ENCODE measurements at regions not wholly inside any gene's neighbourhood (a gene's known extent, or its start where the extent isn't known, plus 50 kb on each side); places are given as distances from the start of the nearest gene placed in this dataset.

DNA sequence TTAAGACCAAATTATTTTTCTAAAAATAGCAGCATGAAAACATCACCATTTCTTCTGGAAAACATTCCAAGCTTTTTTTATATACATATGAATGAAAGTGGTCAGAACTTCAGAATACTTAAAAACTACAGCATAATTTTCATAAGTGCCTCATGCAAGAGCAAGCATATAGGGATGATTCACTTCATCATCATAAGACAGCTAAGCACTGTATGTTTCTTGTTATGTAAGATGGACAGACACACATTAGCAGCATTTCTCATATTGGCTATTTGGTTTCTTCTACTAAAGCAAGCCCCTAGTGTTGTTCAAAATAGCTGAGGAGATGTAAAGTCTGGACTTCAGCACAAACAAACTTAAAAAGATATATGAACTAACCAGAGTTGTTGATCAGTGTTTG lies 213.1 kb upstream of the NOCT start:
- CTCF ChIA-PET = interaction anchor here (1.2 kb wide), 1 partner anchor 69 kb away, joined by 4 read pairs; no protein-coding TSS in a partner anchor

DNA sequence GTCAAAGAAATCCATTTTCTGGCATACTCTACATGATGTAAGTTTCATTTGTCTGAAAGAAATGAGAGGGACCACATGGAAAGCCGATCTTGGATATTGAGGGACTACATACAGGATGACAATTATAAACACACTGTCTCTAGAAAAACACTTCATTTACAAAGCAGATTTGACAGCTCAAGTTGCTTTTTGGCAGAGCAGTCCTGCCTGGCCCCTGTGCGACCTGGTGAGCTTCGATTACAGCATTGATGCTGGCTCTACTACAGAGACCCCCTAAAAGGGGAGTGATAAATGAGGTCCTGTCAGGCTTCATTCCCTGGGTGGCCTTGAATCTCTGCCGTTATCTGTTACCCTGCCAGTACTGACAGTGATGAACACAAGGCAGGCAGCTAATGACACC lies 215.2 kb upstream of the NOCT start:
- Histone ChIP-seq H3K27me3 (ENCODE audit: control insufficient read depth, insufficient read depth, low read length) (peaks cover 46% of the 10 kb centered on the region), H3K9me3 (ENCODE audit: control insufficient read depth, insufficient read depth, low read length) (no peaks in the 10 kb centered on the region), H3K27ac (ENCODE audit: low read depth, low read length) (no peak overlapping the region), H3K4me3 (ENCODE audit: low read depth, low read length) (no peak overlapping the region)
- TF ChIP-seq, protein P1, sequence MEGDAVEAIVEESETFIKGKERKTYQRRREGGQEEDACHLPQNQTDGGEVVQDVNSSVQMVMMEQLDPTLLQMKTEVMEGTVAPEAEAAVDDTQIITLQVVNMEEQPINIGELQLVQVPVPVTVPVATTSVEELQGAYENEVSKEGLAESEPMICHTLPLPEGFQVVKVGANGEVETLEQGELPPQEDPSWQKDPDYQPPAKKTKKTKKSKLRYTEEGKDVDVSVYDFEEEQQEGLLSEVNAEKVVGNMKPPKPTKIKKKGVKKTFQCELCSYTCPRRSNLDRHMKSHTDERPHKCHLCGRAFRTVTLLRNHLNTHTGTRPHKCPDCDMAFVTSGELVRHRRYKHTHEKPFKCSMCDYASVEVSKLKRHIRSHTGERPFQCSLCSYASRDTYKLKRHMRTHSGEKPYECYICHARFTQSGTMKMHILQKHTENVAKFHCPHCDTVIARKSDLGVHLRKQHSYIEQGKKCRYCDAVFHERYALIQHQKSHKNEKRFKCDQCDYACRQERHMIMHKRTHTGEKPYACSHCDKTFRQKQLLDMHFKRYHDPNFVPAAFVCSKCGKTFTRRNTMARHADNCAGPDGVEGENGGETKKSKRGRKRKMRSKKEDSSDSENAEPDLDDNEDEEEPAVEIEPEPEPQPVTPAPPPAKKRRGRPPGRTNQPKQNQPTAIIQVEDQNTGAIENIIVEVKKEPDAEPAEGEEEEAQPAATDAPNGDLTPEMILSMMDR (IDR thresholded peaks at IDR 0.05; ENCODE audit: low read depth, low read length) = no peak
- CTCF ChIA-PET = interaction anchor here (1.0 kb wide), 1 partner anchor 71 kb away, joined by 4 read pairs; no protein-coding TSS in a partner anchor
- POLR2A ChIA-PET = no interaction called here
- no peak for DNase-seq (ENCODE audit: low read depth, low spot score)

More for the DNA sequence above, 213.1 kb upstream of the NOCT start:
- no peaks in the 10 kb centered on the region for H3K9me3 ChIP-seq (ENCODE audit: control insufficient read depth, insufficient read depth, low read length)
- H3K4me3 ChIP-seq (ENCODE audit: low read depth, low read length) = no peak overlapping the region
- TF ChIP-seq, protein P1 (IDR thresholded peaks at IDR 0.05; ENCODE audit: low read depth, low read length) = no peak
- no peak overlapping the region for H3K27ac ChIP-seq (ENCODE audit: low read depth, low read length)
- peaks cover 57% of the 10 kb centered on the region for H3K27me3 ChIP-seq (ENCODE audit: control insufficient read depth, insufficient read depth, low read length)
- no peak for DNase-seq (ENCODE audit: low read depth, low spot score)
- POLR2A ChIA-PET = no interaction called here

DNA sequence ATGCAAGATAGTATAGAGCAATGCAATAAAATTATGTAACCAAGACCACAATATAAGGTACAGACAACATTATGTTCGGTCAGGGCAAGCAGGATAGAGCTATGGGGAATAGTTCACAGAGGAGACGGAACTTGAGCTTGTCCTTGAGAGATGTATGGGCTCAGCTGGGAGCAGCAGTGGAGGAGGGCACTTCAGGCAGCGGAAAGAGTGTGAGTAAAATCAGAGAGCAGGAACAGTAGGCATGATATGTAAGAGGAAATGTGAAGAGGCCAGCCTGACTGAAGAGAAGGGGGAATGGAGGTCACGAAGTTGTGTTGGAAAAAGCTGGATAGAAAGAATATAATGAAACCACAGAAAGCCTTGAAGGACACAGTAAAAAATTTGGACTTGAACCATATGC lies 217.2 kb upstream of the NOCT start:
- TF ChIP-seq, protein P1 (IDR thresholded peaks at IDR 0.05; ENCODE audit: low read depth, low read length) = no peak
- H3K27ac ChIP-seq (ENCODE audit: low read depth, low read length) = no peak overlapping the region
- no peak for DNase-seq (ENCODE audit: low read depth, low spot score)
- ChIA-PET POLR2A (no interaction called here), CTCF (no interaction called here)
- no peak overlapping the region for H3K4me3 ChIP-seq (ENCODE audit: low read depth, low read length)
- H3K9me3 ChIP-seq (ENCODE audit: control insufficient read depth, insufficient read depth, low read length) = no peaks in the 10 kb centered on the region
- H3K27me3 ChIP-seq (ENCODE audit: control insufficient read depth, insufficient read depth, low read length) = peaks cover 33% of the 10 kb centered on the region

DNA sequence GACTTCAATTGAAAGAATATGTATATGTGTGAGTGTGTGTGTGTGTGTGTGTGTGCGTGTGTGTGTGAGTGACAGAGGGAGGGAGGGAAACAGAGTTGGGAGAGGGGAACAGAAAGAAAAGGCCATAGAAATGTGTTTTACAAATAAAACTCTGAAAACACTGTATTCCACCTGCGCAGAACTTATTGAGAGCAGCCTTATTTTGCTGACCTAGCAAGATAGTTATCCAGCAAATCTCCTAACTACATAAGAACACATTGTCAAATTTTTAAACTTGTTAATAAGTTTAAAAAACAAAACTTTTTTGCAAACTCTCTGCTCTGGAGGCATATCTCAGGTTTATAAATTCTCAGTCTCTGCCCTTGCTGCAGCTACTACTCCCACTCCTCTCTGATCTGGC lies 217.9 kb upstream of the NOCT start:
- TF ChIP-seq, protein P1 (IDR thresholded peaks at IDR 0.05; ENCODE audit: low read depth, low read length) = no peak
- peaks cover 29% of the 10 kb centered on the region for H3K27me3 ChIP-seq (ENCODE audit: control insufficient read depth, insufficient read depth, low read length)
- CTCF ChIA-PET = no interaction called here
- no peak for DNase-seq (ENCODE audit: low read depth, low spot score)
- H3K27ac ChIP-seq (ENCODE audit: low read depth, low read length) = no peak overlapping the region
- no peaks in the 10 kb centered on the region for H3K9me3 ChIP-seq (ENCODE audit: control insufficient read depth, insufficient read depth, low read length)
- no peak overlapping the region for H3K4me3 ChIP-seq (ENCODE audit: low read depth, low read length)
- POLR2A ChIA-PET = no interaction called here

DNA sequence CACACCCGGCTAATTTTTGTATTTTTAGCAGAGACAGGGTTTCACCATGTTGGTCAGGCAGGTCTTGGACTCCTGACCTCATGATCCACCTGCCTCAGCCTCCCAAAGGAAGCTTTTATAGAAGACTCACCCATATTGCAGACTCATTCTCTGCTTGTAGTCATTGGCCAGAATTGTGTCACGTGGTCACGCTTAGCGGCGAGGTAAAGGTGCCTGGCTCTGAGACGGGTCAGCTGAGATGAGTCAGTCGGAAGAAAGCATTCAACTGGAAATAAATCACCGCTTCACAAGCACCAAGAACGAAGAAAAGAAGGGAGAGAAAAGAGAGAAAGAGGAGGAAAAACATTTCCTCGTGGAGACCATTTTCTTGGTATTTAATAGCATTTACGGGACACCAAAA lies 218.8 kb upstream of the NOCT start:
- Histone ChIP-seq H3K27me3 (ENCODE audit: control insufficient read depth, insufficient read depth, low read length) (peaks cover 24% of the 10 kb centered on the region), H3K9me3 (ENCODE audit: control insufficient read depth, insufficient read depth, low read length) (no peaks in the 10 kb centered on the region), H3K4me3 (ENCODE audit: low read depth, low read length) (no peak overlapping the region), H3K27ac (ENCODE audit: low read depth, low read length) (no peak overlapping the region)
- TF ChIP-seq, protein P1 (IDR thresholded peaks at IDR 0.05; ENCODE audit: low read depth, low read length) = no peak
- CTCF ChIA-PET = no interaction called here
- no peak for DNase-seq (ENCODE audit: low read depth, low spot score)
- POLR2A ChIA-PET = no interaction called here
